Pulmonary artery endothelial cell (primary cell): ENCODE measurements at regions not wholly inside any gene's neighbourhood (a gene's known extent, or its start where the extent isn't known, plus 50 kb on each side); places are given as distances from the start of the nearest gene placed in this dataset.
"Not testable (repeated sequence)": the region's sequence is repeated elsewhere in the genome, so short reads cannot be mapped to it uniquely, and the experiment has no call there.

Source experiments
- DNase-seq: peaks from one replicate; pipeline ENCODE4 v3.0.0-alpha.2; 2011; ENCODE audit warnings: low read depth, low spot score

- no peak for DNase-seq
These were observed 1356.8 kb downstream of the XPNPEP1 start for GRCh38 chr10:108566316-108567107.

GRCh38 chr10:108562105-108562504 is 1361.2 kb downstream of the XPNPEP1 start:
- no peak for DNase-seq

- DNase-seq: peak; percentile 1
These were observed 1361.7 kb downstream of the XPNPEP1 start for GRCh38 chr10:108561649-108562048.

GRCh38 chr10:108560488-108560887 is 1362.8 kb downstream of the XPNPEP1 start:
- DNase-seq: no peak

- peak; percentile 2 for DNase-seq
These were observed 1367.1 kb downstream of the XPNPEP1 start for GRCh38 chr10:108556186-108556585.

- no peak for DNase-seq
These were observed 1377.4 kb downstream of the XPNPEP1 start for GRCh38 chr10:108545921-108546320.

GRCh38 chr10:108544500-108545120 is 1378.7 kb downstream of the XPNPEP1 start:
- DNase-seq: peak; percentile 0

- not testable (repeated sequence) for DNase-seq
These were observed 1369.0 kb upstream of the SORCS1 start for GRCh38 chr10:108533551-108533950.

GRCh38 chr10:108523016-108523800 is 1358.7 kb upstream of the SORCS1 start:
- no peak for DNase-seq

GRCh38 chr10:108521827-108522492 is 1357.5 kb upstream of the SORCS1 start:
- DNase-seq: no peak

GRCh38 chr10:108515821-108516220 is 1351.3 kb upstream of the SORCS1 start:
- no peak for DNase-seq

GRCh38 chr10:108500396-108500795 is 1335.9 kb upstream of the SORCS1 start:
- DNase-seq: no peak

- no peak for DNase-seq
These were observed 1331.6 kb upstream of the SORCS1 start for GRCh38 chr10:108496106-108496505.

GRCh38 chr10:108490944-108491343 is 1326.4 kb upstream of the SORCS1 start:
- DNase-seq: no peak

- DNase-seq: no peak
These were observed 1306.9 kb upstream of the SORCS1 start for GRCh38 chr10:108471420-108471819.

- DNase-seq: no peak
These were observed 1305.4 kb upstream of the SORCS1 start for GRCh38 chr10:108469940-108470339.

- no peak for DNase-seq
These were observed 1301.5 kb upstream of the SORCS1 start for GRCh38 chr10:108465871-108466641.

- no peak for DNase-seq
These were observed 1297.5 kb upstream of the SORCS1 start for GRCh38 chr10:108462005-108462404.

- no peak for DNase-seq
These were observed 1290.3 kb upstream of the SORCS1 start for GRCh38 chr10:108454793-108455192.

GRCh38 chr10:108454224-108454623 is 1289.7 kb upstream of the SORCS1 start:
- DNase-seq: no peak

GRCh38 chr10:108453166-108453565 is 1288.7 kb upstream of the SORCS1 start:
- no peak for DNase-seq
